ENCODE measurements at regions not wholly inside any gene's neighbourhood (a gene's known extent, or its start where the extent isn't known, plus 50 kb on each side); places are given as distances from the start of the nearest gene placed in this dataset.
"Not testable (repeated sequence)": the region's sequence is repeated elsewhere in the genome, so short reads cannot be mapped to it uniquely, and the experiment has no call there.

- in situ Hi-C loops (cut with HindIII; ENCODE audit: low pct_unique_long_range_greater_than_20kb, low sequenced_read_pairs), result no loop called here
- DNase-seq (ENCODE audit: low read depth, low spot score), result no peak
Measured at GRCh38 chr13:83024955-83025594, 857.2 kb downstream of the SLITRK1 start.

- in situ Hi-C loops (cut with HindIII; ENCODE audit: low pct_unique_long_range_greater_than_20kb, low sequenced_read_pairs), result no loop called here
- DNase-seq (ENCODE audit: low read depth, low spot score), result no peak
Measured at GRCh38 chr13:83024232-83024631, 858.0 kb downstream of the SLITRK1 start.

- in situ Hi-C loops (cut with HindIII; ENCODE audit: low pct_unique_long_range_greater_than_20kb, low sequenced_read_pairs), result no loop called here
Measured at GRCh38 chr13:83019986-83020385, 862.3 kb downstream of the SLITRK1 start.

GRCh38 chr13:83009987-83010386, 872.3 kb downstream of the SLITRK1 start:
- DNase-seq (ENCODE audit: low read depth, low spot score), result no peak
- in situ Hi-C loops (cut with HindIII; ENCODE audit: low pct_unique_long_range_greater_than_20kb, low sequenced_read_pairs), result no loop called here

More at GRCh38 chr13:83019986-83020385, 862.3 kb downstream of the SLITRK1 start:
- no peak for DNase-seq (ENCODE audit: low read depth, low spot score)

GRCh38 chr13:83008212-83008929, 873.9 kb downstream of the SLITRK1 start:
- DNase-seq (ENCODE audit: low read depth, low spot score), result no peak
- in situ Hi-C loops (cut with HindIII; ENCODE audit: low pct_unique_long_range_greater_than_20kb, low sequenced_read_pairs), result no loop called here

- DNase-seq (ENCODE audit: low read depth, low spot score), result no peak
- in situ Hi-C loops (cut with HindIII; ENCODE audit: low pct_unique_long_range_greater_than_20kb, low sequenced_read_pairs), result no loop called here
Measured at GRCh38 chr13:83007226-83007625, 875.0 kb downstream of the SLITRK1 start.

GRCh38 chr13:83003185-83003584, 879.1 kb downstream of the SLITRK1 start:
- in situ Hi-C loops (cut with HindIII; ENCODE audit: low pct_unique_long_range_greater_than_20kb, low sequenced_read_pairs), result no loop called here
- DNase-seq (ENCODE audit: low read depth, low spot score), result no peak

GRCh38 chr13:82993417-82993816, 888.9 kb downstream of the SLITRK1 start:
- in situ Hi-C loops (cut with HindIII; ENCODE audit: low pct_unique_long_range_greater_than_20kb, low sequenced_read_pairs), result no loop called here
- DNase-seq (ENCODE audit: low read depth, low spot score), result no peak

GRCh38 chr13:82976499-82976898, 905.8 kb downstream of the SLITRK1 start:
- in situ Hi-C loops (cut with HindIII; ENCODE audit: low pct_unique_long_range_greater_than_20kb, low sequenced_read_pairs), result no loop called here
- no peak for DNase-seq (ENCODE audit: low read depth, low spot score)

- no peak for DNase-seq (ENCODE audit: low read depth, low spot score)
- in situ Hi-C loops (cut with HindIII; ENCODE audit: low pct_unique_long_range_greater_than_20kb, low sequenced_read_pairs), result no loop called here
Measured at GRCh38 chr13:82963226-82964099, 918.8 kb downstream of the SLITRK1 start.

- no peak for DNase-seq (ENCODE audit: low read depth, low spot score)
- in situ Hi-C loops (cut with HindIII; ENCODE audit: low pct_unique_long_range_greater_than_20kb, low sequenced_read_pairs), result no loop called here
Measured at GRCh38 chr13:82962397-82962796, 919.9 kb downstream of the SLITRK1 start.

- in situ Hi-C loops (cut with HindIII; ENCODE audit: low pct_unique_long_range_greater_than_20kb, low sequenced_read_pairs), result no loop called here
- no peak for DNase-seq (ENCODE audit: low read depth, low spot score)
Measured at GRCh38 chr13:82961757-82962156, 920.5 kb downstream of the SLITRK1 start.

GRCh38 chr13:82952336-82952735, 929.9 kb downstream of the SLITRK1 start:
- DNase-seq (ENCODE audit: low read depth, low spot score); in situ Hi-C loops (cut with HindIII; ENCODE audit: low pct_unique_long_range_greater_than_20kb, low sequenced_read_pairs): not testable (repeated sequence)

- in situ Hi-C loops (cut with HindIII; ENCODE audit: low pct_unique_long_range_greater_than_20kb, low sequenced_read_pairs), result no loop called here
- DNase-seq (ENCODE audit: low read depth, low spot score), result no peak
Measured at GRCh38 chr13:82947683-82948082, 934.6 kb downstream of the SLITRK1 start.

GRCh38 chr13:82947191-82947621, 935.1 kb downstream of the SLITRK1 start:
- no peak for DNase-seq (ENCODE audit: low read depth, low spot score)
- in situ Hi-C loops (cut with HindIII; ENCODE audit: low pct_unique_long_range_greater_than_20kb, low sequenced_read_pairs), result no loop called here

- in situ Hi-C loops (cut with HindIII; ENCODE audit: low pct_unique_long_range_greater_than_20kb, low sequenced_read_pairs), result no loop called here
Measured at GRCh38 chr13:82938644-82939043, 943.6 kb downstream of the SLITRK1 start.

GRCh38 chr13:82934000-82934399, 948.3 kb downstream of the SLITRK1 start:
- DNase-seq (ENCODE audit: low read depth, low spot score), result no peak
- in situ Hi-C loops (cut with HindIII; ENCODE audit: low pct_unique_long_range_greater_than_20kb, low sequenced_read_pairs), result no loop called here

More at GRCh38 chr13:82938644-82939043, 943.6 kb downstream of the SLITRK1 start:
- no peak for DNase-seq (ENCODE audit: low read depth, low spot score)

- in situ Hi-C loops (cut with HindIII; ENCODE audit: low pct_unique_long_range_greater_than_20kb, low sequenced_read_pairs), result no loop called here
- no peak for DNase-seq (ENCODE audit: low read depth, low spot score)
Measured at GRCh38 chr13:82925114-82925513, 957.2 kb downstream of the SLITRK1 start.
